EL (cell line): ENCODE measurements at regions not wholly inside any gene's neighbourhood (a gene's known extent, or its start where the extent isn't known, plus 50 kb on each side); places are given as distances from the start of the nearest gene placed in this dataset.
"Not testable (repeated sequence)": the region's sequence is repeated elsewhere in the genome, so short reads cannot be mapped to it uniquely, and the experiment has no call there.

ENCODE experiments used
- DNase-seq: peaks from one replicate; pipeline ENCODE4 v3.0.0-alpha.2; 2016

DNA sequence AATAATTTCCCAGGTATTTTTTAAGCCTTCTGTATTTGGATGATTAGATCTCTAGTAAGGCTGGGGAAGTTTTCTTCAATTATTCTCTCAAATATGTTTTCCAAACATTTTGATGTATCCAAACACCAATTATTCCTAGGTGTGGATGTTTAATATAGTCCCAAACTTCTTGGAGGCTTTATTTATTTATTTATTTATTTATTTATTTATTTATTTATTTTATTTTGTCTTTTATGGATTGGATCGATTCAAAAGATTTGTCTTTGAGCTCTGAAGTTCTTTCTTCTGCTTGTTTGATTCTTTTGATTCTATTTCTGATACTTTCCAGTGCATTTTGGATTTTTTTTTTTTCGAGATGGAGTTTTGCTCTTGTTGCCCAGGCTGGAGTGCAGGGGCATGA is 2267.9 kb upstream of the RAG2 start:
- no peak for DNase-seq

DNA sequence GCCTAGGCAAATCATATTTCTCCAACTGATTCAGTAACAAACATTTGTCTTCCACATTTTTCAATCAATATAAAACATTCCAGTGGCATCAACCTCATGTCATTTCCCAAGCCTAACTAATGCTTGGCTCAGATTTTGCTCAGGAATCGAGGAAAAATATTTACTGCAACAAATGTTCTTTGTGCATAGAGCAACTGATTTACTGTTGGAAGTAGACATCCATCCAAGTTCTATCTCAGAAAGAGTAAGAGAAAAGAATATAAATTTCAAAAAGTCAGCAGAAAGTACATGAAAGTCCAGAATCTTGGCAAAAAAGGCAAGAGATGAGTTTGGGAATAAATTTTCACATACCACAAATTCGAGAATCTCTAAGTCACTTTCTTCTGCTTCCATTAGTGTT is 2245.0 kb upstream of the RAG2 start:
- no peak for DNase-seq

- no peak for DNase-seq
Measured at GRCh38 chr11:38839071-38839470, 2241.0 kb upstream of the RAG2 start.

- DNase-seq, result no peak
Measured at GRCh38 chr11:38835966-38836365, 2237.9 kb upstream of the RAG2 start.

DNA sequence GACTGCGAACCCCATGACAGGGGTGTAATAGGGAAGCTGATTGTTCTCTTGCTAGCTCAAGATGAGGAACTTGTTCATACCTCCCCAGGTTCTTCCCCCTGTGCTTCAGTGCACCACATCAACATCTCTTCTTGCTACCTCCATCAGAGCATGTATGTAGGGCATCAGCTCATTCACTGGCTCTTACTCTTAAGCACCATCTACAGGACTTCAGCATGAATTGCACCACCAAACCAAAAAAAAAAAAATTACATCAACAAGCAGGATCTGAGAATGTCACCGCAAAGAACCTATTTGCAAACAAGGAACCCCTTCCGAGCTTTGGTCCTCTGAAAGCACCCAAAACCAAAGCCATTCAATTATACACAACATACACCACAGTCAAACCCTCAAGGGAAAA is 2226.5 kb upstream of the RAG2 start:
- DNase-seq, result peak; percentile 28

- DNase-seq, result not testable (repeated sequence)
Measured at GRCh38 chr11:38821786-38822185, 2223.8 kb upstream of the RAG2 start.

- no peak for DNase-seq
Measured at GRCh38 chr11:38819981-38820380, 2221.9 kb upstream of the RAG2 start.

DNA sequence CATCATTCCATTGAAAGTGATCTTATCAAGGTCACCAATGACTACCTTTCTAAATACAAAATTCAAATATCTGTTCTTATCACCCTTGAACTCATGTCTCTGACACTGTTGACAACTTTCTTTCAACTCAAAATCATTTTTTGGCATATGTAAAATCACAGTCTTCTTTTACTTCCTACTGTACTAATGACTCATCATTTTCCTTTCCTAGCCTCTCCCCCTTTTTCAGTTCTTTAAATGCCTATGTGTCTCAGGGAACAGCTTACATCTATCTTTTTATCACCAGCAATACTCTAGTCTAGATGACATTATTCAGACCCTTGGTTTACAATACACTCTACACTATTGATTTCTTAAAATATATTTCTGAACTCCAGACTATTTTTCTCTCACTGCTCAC is 2220.7 kb upstream of the RAG2 start:
- peak; percentile 22 for DNase-seq

DNA sequence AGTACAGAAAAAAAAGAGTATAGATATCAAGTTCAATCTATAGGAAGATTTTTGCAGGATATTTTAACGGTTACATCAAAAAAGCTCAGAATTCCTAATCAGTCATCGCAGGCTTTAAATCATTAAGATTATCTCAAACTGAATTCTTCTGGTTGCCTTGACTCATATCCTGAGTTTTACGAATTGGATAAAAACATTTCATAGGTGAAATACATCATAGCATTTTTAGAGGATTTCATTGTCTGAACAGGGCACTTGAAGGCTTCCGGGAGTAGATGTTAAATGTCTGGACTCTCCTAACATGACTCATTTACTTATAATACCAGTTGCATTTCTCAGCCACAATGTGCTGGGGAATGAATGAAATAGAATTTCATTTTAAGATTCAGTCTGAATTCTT is 2216.6 kb upstream of the RAG2 start:
- DNase-seq, result peak; percentile 81

GRCh38 chr11:38809521-38809920 is 2211.5 kb upstream of the RAG2 start:
- no peak for DNase-seq

DNA sequence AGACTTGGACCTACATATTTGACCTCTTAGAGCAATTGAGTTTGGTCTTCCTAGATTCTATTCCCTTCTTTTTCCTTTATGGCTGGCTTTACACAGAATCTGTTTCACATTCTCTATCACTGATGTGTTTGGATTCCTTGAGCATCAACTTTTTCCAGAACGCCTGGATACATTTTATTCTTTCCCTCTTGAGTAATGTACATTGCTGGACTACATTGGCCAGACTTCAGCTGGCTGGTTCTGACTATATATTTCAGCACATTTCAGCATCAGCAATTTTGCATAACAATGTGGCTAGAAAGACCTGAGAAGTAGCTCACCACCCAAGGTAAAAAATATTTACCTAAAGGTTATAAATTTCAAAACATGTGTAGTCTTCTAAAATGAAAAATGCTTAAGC is 2198.2 kb upstream of the RAG2 start:
- no peak for DNase-seq

DNA sequence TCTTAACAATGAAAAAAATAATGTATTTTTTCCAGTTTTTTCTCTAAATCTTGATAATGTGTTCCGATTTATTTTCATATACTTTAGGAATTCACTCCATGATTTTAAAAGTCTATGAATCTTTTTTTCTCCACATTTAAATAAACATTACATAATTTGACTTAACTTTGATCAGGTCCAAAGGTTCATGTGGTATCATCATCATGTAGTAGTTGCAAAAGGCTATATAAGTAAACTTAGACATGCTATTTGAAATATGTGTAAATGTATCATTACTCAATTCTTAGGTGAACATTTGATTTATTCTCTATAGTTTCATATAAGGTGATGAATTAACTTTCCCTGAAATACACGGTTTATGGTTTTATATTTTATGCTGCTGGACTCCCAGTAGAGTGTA is 2197.0 kb upstream of the RAG2 start:
- DNase-seq, result no peak

- peak; percentile 70 for DNase-seq
Measured at GRCh38 chr11:38791346-38791961, 2193.4 kb upstream of the RAG2 start.

DNA sequence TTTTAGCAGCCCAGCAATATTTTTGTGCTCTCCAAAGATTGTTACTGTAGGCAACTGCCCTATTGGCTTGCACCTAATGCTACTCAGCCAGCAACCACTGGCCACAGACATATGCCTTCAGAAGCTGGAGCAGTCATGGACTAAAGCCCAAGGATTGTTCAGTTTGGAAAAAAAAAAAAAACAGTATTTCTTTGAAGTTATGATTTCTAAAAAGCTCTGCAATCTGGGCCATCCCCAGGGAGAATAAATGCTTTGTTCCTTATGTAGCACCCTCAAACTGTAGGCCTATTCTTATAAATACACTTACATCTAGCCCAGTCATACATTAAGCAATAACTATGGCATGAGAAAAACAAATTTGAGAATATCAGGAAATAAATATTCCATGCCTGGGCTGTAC is 2190.5 kb upstream of the RAG2 start:
- no peak for DNase-seq

DNA sequence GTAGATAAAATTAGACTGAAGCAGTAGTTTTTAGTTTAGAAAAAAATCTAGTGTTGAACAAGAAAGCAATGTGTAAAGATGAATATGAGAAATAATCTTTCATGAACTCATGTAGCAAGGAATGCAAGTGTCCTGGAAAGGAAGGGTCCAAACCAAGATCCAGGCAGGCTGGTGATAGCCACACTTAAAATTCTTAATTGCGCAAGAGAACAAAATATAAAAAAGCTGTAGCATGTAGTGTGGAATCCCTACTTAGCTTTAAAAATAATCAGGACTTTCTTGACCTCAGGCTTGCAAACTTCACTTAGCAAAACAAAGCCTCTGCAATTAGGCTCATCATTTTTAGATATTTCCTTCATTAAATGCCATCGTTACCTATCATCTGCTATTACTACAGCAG is 2186.1 kb upstream of the RAG2 start:
- DNase-seq, result peak; percentile 4

DNA sequence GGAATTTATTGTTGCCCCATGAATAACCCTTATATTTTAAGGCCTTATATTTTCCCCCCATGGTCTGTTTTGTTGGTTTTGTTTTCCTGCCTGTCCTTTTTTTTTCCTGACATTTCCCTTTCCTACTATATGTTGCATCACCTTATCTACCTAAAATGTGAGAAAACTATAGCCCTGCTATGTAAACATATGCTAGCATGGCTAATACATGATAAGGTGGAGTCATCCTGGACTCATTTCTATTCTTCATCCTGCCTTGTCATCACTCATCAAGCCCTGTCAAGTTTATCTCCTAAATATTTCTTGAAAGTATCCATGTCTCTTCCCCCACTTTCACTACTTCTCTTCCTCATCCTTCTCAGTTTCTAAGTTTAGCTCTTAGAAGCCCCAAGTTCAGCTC is 2168.8 kb upstream of the RAG2 start:
- DNase-seq, result no peak

GRCh38 chr11:38759394-38759793 is 2161.4 kb upstream of the RAG2 start:
- no peak for DNase-seq

DNA sequence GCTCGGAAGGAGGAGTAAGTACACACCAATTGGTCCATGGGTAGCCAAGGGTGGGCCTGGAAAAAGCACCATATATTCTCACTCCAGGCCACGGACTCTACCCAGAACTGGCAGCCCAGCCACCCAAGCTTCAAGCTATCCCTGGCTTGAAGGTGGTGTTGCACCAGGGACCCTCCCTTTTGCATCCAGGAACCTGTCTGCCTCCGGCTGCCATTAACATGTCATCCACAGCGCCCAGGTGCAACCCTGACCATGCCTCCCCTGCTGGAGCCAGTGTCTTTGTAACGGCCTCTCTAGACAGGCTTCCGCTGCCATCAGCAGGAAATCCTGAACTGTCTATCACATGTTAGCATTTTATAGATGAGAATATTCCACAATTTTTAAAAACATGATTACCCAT is 2158.5 kb upstream of the RAG2 start:
- no peak for DNase-seq

- no peak for DNase-seq
Measured at GRCh38 chr11:38751421-38751820, 2153.4 kb upstream of the RAG2 start.

GRCh38 chr11:38746516-38746915 is 2148.5 kb upstream of the RAG2 start:
- DNase-seq, result not testable (repeated sequence)

GRCh38 chr11:38723361-38723760 is 2125.3 kb upstream of the RAG2 start:
- no peak for DNase-seq

DNA sequence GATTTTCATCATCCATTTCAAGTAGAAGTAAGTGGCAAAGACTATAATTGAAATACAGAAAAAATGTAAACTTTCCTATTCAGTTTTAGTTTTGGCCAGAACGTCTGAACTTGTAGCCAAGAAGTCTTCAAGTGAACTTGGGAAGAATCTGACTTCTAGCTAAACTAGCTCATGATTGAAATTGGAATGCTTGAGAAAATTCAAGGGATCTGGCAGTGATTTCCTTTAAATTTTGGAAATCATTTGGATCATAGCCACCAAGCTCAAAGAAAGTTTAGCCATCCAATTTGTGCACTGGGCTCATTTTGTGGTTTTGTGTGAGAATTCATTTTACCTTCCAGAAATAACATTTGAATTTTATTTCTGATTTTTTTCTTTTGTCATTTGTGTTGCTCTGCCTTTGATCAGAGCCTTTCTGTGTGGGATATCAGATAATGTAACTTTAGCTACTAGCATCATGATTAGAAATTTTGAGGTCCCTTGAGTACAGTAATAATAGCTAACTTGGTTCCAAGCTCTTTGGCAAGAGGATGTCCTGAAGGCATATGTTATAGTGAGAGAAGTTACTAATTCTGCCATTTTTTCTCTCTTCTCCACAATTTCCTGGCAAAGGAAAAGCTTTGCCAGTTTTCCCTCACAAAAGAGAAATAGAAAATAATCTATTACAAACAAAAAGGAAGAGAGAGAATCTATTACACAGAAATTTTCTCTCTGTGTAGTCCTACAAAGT is 2123.7 kb upstream of the RAG2 start:
- no peak for DNase-seq

GRCh38 chr11:38718659-38719058 is 2120.6 kb upstream of the RAG2 start:
- peak; percentile 22 for DNase-seq

GRCh38 chr11:38718049-38718448 is 2120.0 kb upstream of the RAG2 start:
- DNase-seq, result peak; percentile 48

GRCh38 chr11:38711110-38711509 is 2113.1 kb upstream of the RAG2 start:
- DNase-seq, result no peak
